H1 (cell line): ENCODE measurements at regions not wholly inside any gene's neighbourhood (a gene's known extent, or its start where the extent isn't known, plus 50 kb on each side); places are given as distances from the start of the nearest gene placed in this dataset.

Experiments
- CTCF ChIA-PET: fragments of 300-600 bp; sonication (Branson Sonifier 250); formaldehyde crosslinking; loops from one replicate; lab custom pipeline; 2021; ENCODE audit not compliant: partially characterized antibody; lab: Charles Lee
- POLR2A ChIA-PET: fragments of 300-600 bp; sonication (Branson Sonifier 250); formaldehyde crosslinking; loops from one replicate; lab custom pipeline; 2021; ENCODE audit warnings: inconsistent platforms; ENCODE audit not compliant: partially characterized antibody; lab: Charles Lee
- DNase-seq, 2 experiments: peaks; one replicate each; pipeline versions ENCODE4 v3.0.0 to v3.0.0-alpha.2; 2010 to 2022; ENCODE audit warnings: low spot score in 2 of 2, low read depth in 1 of 2, mixed read lengths in 1 of 2
- FAIRE-seq: peaks from 2 replicates; lab custom pipeline; 2011; peaks lifted over from hg19 to GRCh38; lab: Jason Lieb, UNC
- H2AFZ ChIP-seq: 2 replicates; pipeline ENCODE4 v1.8.1; 2012; ENCODE audit warnings: low read length, inconsistent platforms
- H2AK5ac ChIP-seq: 2 replicates; pipeline ENCODE4 v1.6.1; 2013; ENCODE audit warnings: low read depth, low read length
- H2BK120ac ChIP-seq: replicated peaks from 2 replicates; pipeline ENCODE3; 2013; ENCODE audit warnings: low read depth, low read length, inconsistent platforms
- H2BK12ac ChIP-seq: 2 replicates; pipeline ENCODE4 v1.6.1; 2013; ENCODE audit warnings: low read depth, low read length
- H2BK15ac ChIP-seq: 2 replicates; pipeline ENCODE4 v1.6.1; 2013; ENCODE audit warnings: low read length
- H2BK20ac ChIP-seq: 2 replicates; pipeline ENCODE4 v1.6.1; 2013; ENCODE audit warnings: low read length
- H2BK5ac ChIP-seq: 2 replicates; pipeline ENCODE4 v1.6.1; 2013; ENCODE audit warnings: low read depth, low read length
- H3K14ac ChIP-seq: 2 replicates; pipeline ENCODE4 v1.6.1; 2013; ENCODE audit warnings: inconsistent platforms; ENCODE audit not compliant: insufficient read length
- H3K18ac ChIP-seq: 2 replicates; pipeline ENCODE4 v1.6.1; 2013; ENCODE audit warnings: low read length; ENCODE audit errors: extremely low read depth
- H3K23ac ChIP-seq: 2 replicates; pipeline ENCODE4 v1.6.1; 2013; ENCODE audit warnings: inconsistent platforms; ENCODE audit not compliant: insufficient read length
- H3K23me2 ChIP-seq: 2 replicates; pipeline ENCODE4 v1.6.1; 2013; ENCODE audit warnings: low read depth, low read length
- H3K27ac ChIP-seq: 2 replicates; pipeline ENCODE4 v1.6.1; 2011; ENCODE audit warnings: low read depth, low read length, inconsistent platforms
- H3K27me3 ChIP-seq, 4 experiments: replicated peaks in 1 of 4; 1 replicate in 1 of 4; 2 replicates in 3 of 4; pipeline versions ENCODE4 v1.6.1 to v1.8.1; 2011 to 2013; ENCODE audit warnings: low read length in 3 of 4, mild to moderate bottlenecking in 3 of 4, inconsistent platforms in 2 of 4, mixed read lengths in 2 of 4, moderate library complexity in 1 of 4; ENCODE audit not compliant: control insufficient read depth in 3 of 4, insufficient read depth in 3 of 4; ENCODE audit errors: extremely low read depth in 1 of 4
- H3K36me3 ChIP-seq, 4 experiments: 2 replicates each; pipeline versions ENCODE4 v1.6.1 to v1.8.1; 2011 to 2013; ENCODE audit warnings: mild to moderate bottlenecking in 4 of 4, low read length in 3 of 4, moderate library complexity in 2 of 4, control low read depth in 1 of 4, inconsistent platforms in 1 of 4; ENCODE audit not compliant: insufficient read depth in 4 of 4, control insufficient read depth in 2 of 4
- H3K4ac ChIP-seq: replicated peaks from 2 replicates; pipeline ENCODE3; 2013; ENCODE audit warnings: low read length, low read depth, mixed read lengths, inconsistent platforms; ENCODE audit not compliant: insufficient read length
- H3K4me1 ChIP-seq, 4 experiments: replicated peaks in 1 of 4; 1 replicate in 1 of 4; 2 replicates in 3 of 4; pipeline versions ENCODE4 v1.6.1 to v1.8.1; 2011 to 2013; ENCODE audit warnings: low read length in 3 of 4, inconsistent platforms in 2 of 4, mixed read lengths in 1 of 4; ENCODE audit not compliant: insufficient read depth in 4 of 4, control insufficient read depth in 3 of 4
- H3K4me2 ChIP-seq, 2 experiments: 2 replicates each; pipeline versions ENCODE4 v1.6.1 to v1.8.1; 2011 to 2013; ENCODE audit warnings: low read depth in 2 of 2, low read length in 2 of 2, control low read depth in 1 of 2, inconsistent platforms in 1 of 2, mild to moderate bottlenecking in 1 of 2; ENCODE audit not compliant: insufficient read depth in 1 of 2
- H3K4me3 ChIP-seq, 4 experiments: fragments of 200-600, 300-600 bp in 1 of 4; sonication (generic), shearing (Covaris generic), sonication (Bioruptor Twin) in 1 of 4; 2 replicates each; pipeline versions ENCODE4 v1.5.1 to v1.8.1; 2011 to 2016; ENCODE audit warnings: low read length in 4 of 4, low read depth in 3 of 4, control low read depth in 2 of 4, inconsistent platforms in 2 of 4, mild to moderate bottlenecking in 2 of 4, mixed read lengths in 1 of 4, moderate library complexity in 1 of 4; ENCODE audit not compliant: insufficient read depth in 2 of 4; ENCODE audit errors: extremely low read depth in 1 of 4
- H3K56ac ChIP-seq: replicated peaks from 2 replicates; pipeline ENCODE3; 2013; ENCODE audit warnings: low read depth, mild to moderate bottlenecking, mixed read lengths, low read length, inconsistent platforms; ENCODE audit not compliant: insufficient read length
- H3K79me1 ChIP-seq: 2 replicates; pipeline ENCODE4 v1.6.1; 2013; ENCODE audit warnings: low read depth, low read length, control low read depth
- H3K79me2 ChIP-seq, 2 experiments: 2 replicates each; pipeline versions ENCODE4 v1.6.1 to v1.8.1; 2012 to 2013; ENCODE audit warnings: low read length in 2 of 2, mild to moderate bottlenecking in 2 of 2, inconsistent platforms in 1 of 2; ENCODE audit not compliant: insufficient read depth in 2 of 2, control insufficient read depth in 1 of 2
- H3K9ac ChIP-seq, 4 experiments: replicated peaks in 1 of 4; 1 replicate in 1 of 4; 2 replicates in 3 of 4; pipeline versions ENCODE4 v1.6.1 to v1.8.1; 2011 to 2013; ENCODE audit warnings: low read depth in 3 of 4, low read length in 3 of 4, control low read depth in 2 of 4, mild to moderate bottlenecking in 2 of 4, moderate library complexity in 2 of 4, inconsistent platforms in 1 of 4; ENCODE audit errors: extremely low read depth in 1 of 4
- H3K9me3 ChIP-seq, 2 experiments: 2 replicates each; pipeline versions ENCODE4 v1.6.1 to v1.8.1; 2012 to 2013; ENCODE audit warnings: mild to moderate bottlenecking in 2 of 2, moderate library complexity in 2 of 2, control low read depth in 1 of 2, inconsistent platforms in 1 of 2, low read depth in 1 of 2, low read length in 1 of 2, mixed read lengths in 1 of 2; ENCODE audit not compliant: insufficient read depth in 2 of 2
- H4K20me1 ChIP-seq, 2 experiments: replicated peaks in 1 of 2; 2 replicates each; pipeline versions ENCODE3 to v1.8.1; 2011 to 2013; ENCODE audit warnings: inconsistent platforms in 2 of 2, low read length in 2 of 2, mild to moderate bottlenecking in 1 of 2; ENCODE audit not compliant: insufficient read depth in 2 of 2, control insufficient read depth in 1 of 2
- H4K5ac ChIP-seq: 2 replicates; pipeline ENCODE4 v1.6.1; 2013; ENCODE audit warnings: low read length, low read depth, mixed read lengths, inconsistent platforms; ENCODE audit not compliant: insufficient read length
- H4K8ac ChIP-seq: 2 replicates; pipeline ENCODE4 v1.8.0; 2013; ENCODE audit warnings: mild to moderate bottlenecking, moderate library complexity, low read length, inconsistent platforms; ENCODE audit not compliant: insufficient read depth; ENCODE audit errors: extremely low read depth
- H4K91ac ChIP-seq: replicated peaks from 2 replicates; pipeline ENCODE3; 2013; ENCODE audit warnings: low read length, mixed read lengths, inconsistent platforms; ENCODE audit not compliant: insufficient read length
- ASH2L ChIP-seq: fragments of 200-600, 300-600 bp; sonication (generic); IDR thresholded peaks from one replicate; pipeline ENCODE4 v1.7.1; 2017; ENCODE audit warnings: low read length
- BACH1 ChIP-seq: IDR thresholded peaks from 2 replicates; pipeline ENCODE4 v1.6.1; 2012; ENCODE audit warnings: low read length, improper control_type of control experiment
- CBX5 ChIP-seq: fragments of 300-800, 300-1000 bp; sonication (generic); IDR thresholded peaks from 2 replicates; pipeline ENCODE4 v1.7.1; 2016; ENCODE audit warnings: antibody characterized with exemption, low read length, low read depth
- CEBPB ChIP-seq: IDR thresholded peaks from 2 replicates; pipeline ENCODE4 v1.6.1; 2012; ENCODE audit warnings: low read depth, low read length
- CHD2 ChIP-seq: IDR thresholded peaks from 2 replicates; pipeline ENCODE4 v1.6.1; 2012; ENCODE audit warnings: low read length, improper control_type of control experiment
- POLR2A ChIP-seq, 2 experiments: IDR thresholded peaks; 1 replicate in 1 of 2; 2 replicates in 1 of 2; pipeline ENCODE4 v1.6.1; 2011; ENCODE audit warnings: low read depth in 2 of 2, low read length in 2 of 2, mild to moderate bottlenecking in 2 of 2; ENCODE audit errors: control extremely low read depth in 1 of 2
- SP2 ChIP-seq: IDR thresholded peaks from 2 replicates; pipeline ENCODE4 v1.6.1; 2012; ENCODE audit warnings: mild to moderate bottlenecking, low read length, inconsistent platforms
- TAF1 ChIP-seq: IDR thresholded peaks from 2 replicates; pipeline ENCODE4 v1.6.1; 2011; ENCODE audit warnings: mild to moderate bottlenecking, low read depth, low read length
- USF2 ChIP-seq: IDR thresholded peaks from 2 replicates; pipeline ENCODE4 v1.6.1; 2011; ENCODE audit warnings: low read length, improper control_type of control experiment
- WGBS, 2 experiments: shearing (Covaris generic) in 1 of 2; methylation state at CpG; one replicate each; pipeline versions ENCODE4 v1.1.6 to v1.1.7; 2013 to 2015; ENCODE audit warnings: low lambda C conversion rate in 2 of 2, mixed read lengths in 2 of 2, inconsistent platforms in 1 of 2, low coverage in 1 of 2, missing lambda C conversion rate in 1 of 2; ENCODE audit not compliant: insufficient replicate concordance in 2 of 2, insufficient coverage in 1 of 2, insufficient read length in 1 of 2; ENCODE audit errors: extremely low coverage in 1 of 2, missing lambda C conversion rate in 1 of 2; 5-methylcytosine and 5-hydroxymethylcytosine counted together

GRCh38 chr20:25848222-25848621 lies 151.6 kb upstream of the ZNF337 start:
- Histone ChIP-seq H3K4ac (no peak overlapping the region), H3K23me2 (no peaks in the 10 kb centered on the region), H3K23ac (no peak overlapping the region), H3K9ac (no peak overlapping the region), H2AFZ (no peak overlapping the region), H3K27ac (no peak overlapping the region), H3K14ac (no peak overlapping the region), H2AK5ac (no peak overlapping the region), H2BK15ac (no peak overlapping the region), H3K9me3 (peaks cover 0 to 9% of the 10 kb centered on the region in 2 experiments; a peak in 2 of 4 replicates), H2BK12ac (no peak overlapping the region), H2BK20ac (no peak overlapping the region), H2BK5ac (no peak overlapping the region), H3K56ac (no peak overlapping the region), H4K20me1 (no peaks in the 10 kb centered on the region), H3K4me2 (no peak overlapping the region), H3K36me3 (no peaks in the 10 kb centered on the region), H4K5ac (no peak overlapping the region), H3K79me1 (no peaks in the 10 kb centered on the region), H3K18ac (no peak overlapping the region), H2BK120ac (no peak overlapping the region), H4K8ac (no peak overlapping the region), H3K4me1 (no peaks in the 10 kb centered on the region), H3K4me3 (no peak overlapping the region), H4K91ac (no peak overlapping the region), H3K79me2 (no peaks in the 10 kb centered on the region), H3K27me3 (no peaks in the 10 kb centered on the region)
- POLR2A ChIA-PET, result no interaction called here
- DNase-seq (no peak), FAIRE-seq (no peak)
- CTCF ChIA-PET, result no interaction called here
- TF ChIP-seq CBX5 (no peak), CEBPB (no peak), POLR2A (IDR thresholded peaks at IDR 0.05; ENCODE audit: control extremely low read depth in 1 of 2, low read depth in 2 of 2, low read length in 2 of 2) (no peak), USF2 (no peak), CHD2 (no peak), SP2 (no peak), BACH1 (no peak), TAF1 (no peak), ASH2L (no peak)
- 83% methylated on average over 7 of the region's 7 CpGs; no CpG with 5 or more reads in 1 of the 2 experiments for WGBS, 2 experiments
